ENCODE measurements at regions not wholly inside any gene's neighbourhood (a gene's known extent, or its start where the extent isn't known, plus 50 kb on each side); places are given as distances from the start of the nearest gene placed in this dataset.

GRCh38 chr7:156129522-156129921, 317.3 kb upstream of the SHH start:
- no peak for TF ChIP-seq CTCF (IDR thresholded peaks at IDR 0.05; ENCODE audit: extremely low read depth in 1 of 2, insufficient read depth in 1 of 2, low read depth in 1 of 2, low read length in 2 of 2)
- no peak for TF ChIP-seq POLR2A (IDR thresholded peaks at IDR 0.05; ENCODE audit: low read depth, low read length)
- TF ChIP-seq MAX (IDR thresholded peaks at IDR 0.05; ENCODE audit: insufficient read depth, insufficient read length): no peak
- TF ChIP-seq POLR2AphosphoS5 (IDR thresholded peaks at IDR 0.05; ENCODE audit: insufficient read depth, low read depth, low read length): no peak
- no peak for TF ChIP-seq EZH2 (IDR thresholded peaks at IDR 0.05; ENCODE audit: borderline replicate concordance, low read depth, low read length, severe bottlenecking)
- TF ChIP-seq JUN (IDR thresholded peaks at IDR 0.05; ENCODE audit: borderline replicate concordance, insufficient read depth, insufficient read length, low read depth): no peak
- no peak for TF ChIP-seq MYC (IDR thresholded peaks at IDR 0.05; ENCODE audit: low read depth, low read length)
- no peak for TF ChIP-seq FOS (IDR thresholded peaks at IDR 0.05; ENCODE audit: borderline replicate concordance, insufficient read depth, low read length)
